ENCODE measurements at regions not wholly inside any gene's neighbourhood (a gene's known extent, or its start where the extent isn't known, plus 50 kb on each side); places are given as distances from the start of the nearest gene placed in this dataset.
"Not testable (repeated sequence)": the region's sequence is repeated elsewhere in the genome, so short reads cannot be mapped to it uniquely, and the experiment has no call there.

- Histone ChIP-seq H3K4me3 (ENCODE audit: severe bottlenecking) (no peak overlapping the region), H3K27ac (ENCODE audit: poor library complexity, severe bottlenecking) (no peak overlapping the region), H3K9me3 (ENCODE audit: severe bottlenecking) (no peaks in the 10 kb centered on the region), H3K4me1 (ENCODE audit: insufficient read depth, poor library complexity, severe bottlenecking) (no peaks in the 10 kb centered on the region), H3K36me3 (ENCODE audit: low read depth) (no peaks in the 10 kb centered on the region), H3K27me3 (ENCODE audit: insufficient read depth, poor library complexity, severe bottlenecking) (no peaks in the 10 kb centered on the region)
- DNase-seq (ENCODE audit: low spot score) (no peak), ATAC-seq (ENCODE audit: low read depth) (no peak)
- no peak for TF ChIP-seq CTCF (IDR thresholded peaks at IDR 0.05; ENCODE audit: poor library complexity, severe bottlenecking)
Observed at GRCh38 chr6:9307786-9308185, 872.4 kb upstream of the SLC35B3 start.

GRCh38 chr6:9307187-9307586, 871.8 kb upstream of the SLC35B3 start:
- no peak for DNase-seq (ENCODE audit: low spot score)
- Histone ChIP-seq H3K27ac (ENCODE audit: poor library complexity, severe bottlenecking) (no peak overlapping the region), H3K4me3 (ENCODE audit: severe bottlenecking) (no peak overlapping the region), H3K27me3 (ENCODE audit: insufficient read depth, poor library complexity, severe bottlenecking) (no peaks in the 10 kb centered on the region), H3K9me3 (ENCODE audit: severe bottlenecking) (no peaks in the 10 kb centered on the region), H3K4me1 (ENCODE audit: insufficient read depth, poor library complexity, severe bottlenecking) (no peaks in the 10 kb centered on the region), H3K36me3 (ENCODE audit: low read depth) (no peaks in the 10 kb centered on the region)
- TF ChIP-seq CTCF (IDR thresholded peaks at IDR 0.05; ENCODE audit: poor library complexity, severe bottlenecking) = no peak
- no peak for ATAC-seq (ENCODE audit: low read depth)

- Histone ChIP-seq H3K4me3 (ENCODE audit: severe bottlenecking) (no peak overlapping the region), H3K27ac (ENCODE audit: poor library complexity, severe bottlenecking) (no peak overlapping the region), H3K36me3 (ENCODE audit: low read depth) (no peaks in the 10 kb centered on the region), H3K27me3 (ENCODE audit: insufficient read depth, poor library complexity, severe bottlenecking) (no peaks in the 10 kb centered on the region), H3K9me3 (ENCODE audit: severe bottlenecking) (no peaks in the 10 kb centered on the region), H3K4me1 (ENCODE audit: insufficient read depth, poor library complexity, severe bottlenecking) (no peaks in the 10 kb centered on the region)
- DNase-seq (ENCODE audit: low spot score) (no peak), ATAC-seq (ENCODE audit: low read depth) (no peak)
- no peak for TF ChIP-seq CTCF (IDR thresholded peaks at IDR 0.05; ENCODE audit: poor library complexity, severe bottlenecking)
Observed at GRCh38 chr6:9295644-9296043, 860.3 kb upstream of the SLC35B3 start.

GRCh38 chr6:9292975-9293374, 857.6 kb upstream of the SLC35B3 start:
- H3K4me1 ChIP-seq (ENCODE audit: insufficient read depth, poor library complexity, severe bottlenecking) = no peaks in the 10 kb centered on the region
- no peaks in the 10 kb centered on the region for H3K9me3 ChIP-seq (ENCODE audit: severe bottlenecking)
- H3K36me3 ChIP-seq (ENCODE audit: low read depth) = no peaks in the 10 kb centered on the region
- no peak overlapping the region for H3K4me3 ChIP-seq (ENCODE audit: severe bottlenecking)
- no peak overlapping the region for H3K27ac ChIP-seq (ENCODE audit: poor library complexity, severe bottlenecking)
- DNase-seq (ENCODE audit: low spot score) (no peak), ATAC-seq (ENCODE audit: low read depth) (no peak)
- TF ChIP-seq CTCF (IDR thresholded peaks at IDR 0.05; ENCODE audit: poor library complexity, severe bottlenecking) = no peak
- H3K27me3 ChIP-seq (ENCODE audit: insufficient read depth, poor library complexity, severe bottlenecking) = no peaks in the 10 kb centered on the region

- not testable (repeated sequence) for H3K27ac ChIP-seq (ENCODE audit: poor library complexity, severe bottlenecking); H3K27me3 ChIP-seq (ENCODE audit: insufficient read depth, poor library complexity, severe bottlenecking); DNase-seq (ENCODE audit: low spot score); H3K4me1 ChIP-seq (ENCODE audit: insufficient read depth, poor library complexity, severe bottlenecking); H3K9me3 ChIP-seq (ENCODE audit: severe bottlenecking); H3K36me3 ChIP-seq (ENCODE audit: low read depth); H3K4me3 ChIP-seq (ENCODE audit: severe bottlenecking); ATAC-seq (ENCODE audit: low read depth)
Observed at GRCh38 chr6:9290342-9290741, 855.0 kb upstream of the SLC35B3 start.
